Type B pancreatic cell (in vitro differentiated cells): ENCODE measurements at regions not wholly inside any gene's neighbourhood (a gene's known extent, or its start where the extent isn't known, plus 50 kb on each side); places are given as distances from the start of the nearest gene placed in this dataset.

Source experiments
- DNase-seq: peaks from one replicate; pipeline ENCODE4 v3.0.0; 2021; ENCODE audit warnings: mixed read lengths; ENCODE audit not compliant: unreplicated experiment; ENCODE audit errors: extremely low spot score
- H3K27ac Mint-ChIP-seq: 2 replicates; pipeline ENCODE4 v1.8.0; 2021; ENCODE audit warnings: mild to moderate bottlenecking, mixed read lengths
- H3K27me3 Mint-ChIP-seq: 2 replicates; pipeline ENCODE4 v1.8.0; 2021; ENCODE audit warnings: mixed read lengths
- H3K36me3 Mint-ChIP-seq: 2 replicates; pipeline ENCODE4 v1.8.0; 2021; ENCODE audit warnings: mixed read lengths
- H3K4me1 Mint-ChIP-seq: one replicate; pipeline ENCODE4 v1.8.0; 2021; ENCODE audit warnings: mixed read lengths; ENCODE audit not compliant: unreplicated experiment
- H3K4me3 Mint-ChIP-seq: 2 replicates; pipeline ENCODE4 v1.8.0; 2021; ENCODE audit warnings: mild to moderate bottlenecking, mixed read lengths
- H3K9me3 Mint-ChIP-seq: 2 replicates; pipeline ENCODE4 v1.8.0; 2021; ENCODE audit warnings: mixed read lengths
- CTCF ChIP-seq: fragments of 200-600 bp; sonication (generic); conservative IDR thresholded peaks from 2 replicates; pipeline ENCODE4 v1.5.0; 2021; ENCODE audit warnings: antibody characterized with exemption, mild to moderate bottlenecking

DNA sequence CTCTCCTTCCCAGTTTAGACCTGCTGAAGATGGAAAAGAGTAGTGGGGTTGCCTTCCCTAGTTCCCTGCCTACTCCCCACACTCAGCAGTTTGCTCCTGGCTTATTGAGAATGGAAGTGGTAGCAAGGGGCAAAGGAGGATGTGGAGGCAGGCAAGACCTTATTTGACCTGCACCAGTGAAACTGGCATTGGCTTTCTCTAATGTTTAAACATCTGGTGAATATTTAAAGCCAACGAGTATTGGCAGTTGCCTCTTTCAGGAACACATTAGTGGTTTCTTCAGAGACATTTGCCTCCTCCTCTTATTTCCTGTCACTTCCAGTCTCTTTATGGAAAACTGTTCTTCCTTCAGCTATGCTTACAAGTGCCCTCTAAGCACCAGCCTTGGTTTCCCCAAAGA lies 62.4 kb upstream of the VAV3 start:
- DNase-seq: no peak
- H3K4me3 Mint-ChIP-seq: no peak overlapping the region
- peaks cover 3% of the 10 kb centered on the region for H3K27me3 Mint-ChIP-seq
- peaks cover 17% of the 10 kb centered on the region for H3K4me1 Mint-ChIP-seq
- H3K36me3 Mint-ChIP-seq: no peaks in the 10 kb centered on the region
- no peak for TF ChIP-seq CTCF
- H3K27ac Mint-ChIP-seq: no peak overlapping the region
- H3K9me3 Mint-ChIP-seq: peaks cover 7% of the 10 kb centered on the region

DNA sequence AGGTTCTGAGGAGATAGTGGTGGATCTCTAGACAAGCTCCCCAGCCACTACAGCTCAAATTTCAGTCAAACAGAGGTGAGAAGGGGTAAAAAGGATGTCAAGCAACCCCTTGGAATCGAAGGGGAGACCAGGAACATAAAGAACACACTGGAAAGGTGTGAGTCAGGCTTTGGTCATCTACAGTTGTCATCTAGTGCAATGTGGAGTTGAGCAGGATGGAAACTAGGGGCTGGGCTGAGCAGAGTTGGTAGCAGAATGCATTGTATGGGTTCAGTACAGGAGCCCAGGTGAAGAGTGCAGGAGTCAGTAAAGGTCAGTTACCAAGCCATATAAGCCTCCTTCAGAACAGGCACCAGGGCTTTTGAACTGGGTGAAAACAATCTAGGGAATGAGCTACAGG lies 52.7 kb upstream of the VAV3 start:
- H3K9me3 Mint-ChIP-seq: no peaks in the 10 kb centered on the region
- no peaks in the 10 kb centered on the region for H3K36me3 Mint-ChIP-seq
- no peak overlapping the region for H3K4me3 Mint-ChIP-seq
- no peak for DNase-seq
- H3K4me1 Mint-ChIP-seq: peaks cover 7% of the 10 kb centered on the region
- no peaks in the 10 kb centered on the region for H3K27me3 Mint-ChIP-seq
- no peak for TF ChIP-seq CTCF
- H3K27ac Mint-ChIP-seq: no peak overlapping the region

DNA sequence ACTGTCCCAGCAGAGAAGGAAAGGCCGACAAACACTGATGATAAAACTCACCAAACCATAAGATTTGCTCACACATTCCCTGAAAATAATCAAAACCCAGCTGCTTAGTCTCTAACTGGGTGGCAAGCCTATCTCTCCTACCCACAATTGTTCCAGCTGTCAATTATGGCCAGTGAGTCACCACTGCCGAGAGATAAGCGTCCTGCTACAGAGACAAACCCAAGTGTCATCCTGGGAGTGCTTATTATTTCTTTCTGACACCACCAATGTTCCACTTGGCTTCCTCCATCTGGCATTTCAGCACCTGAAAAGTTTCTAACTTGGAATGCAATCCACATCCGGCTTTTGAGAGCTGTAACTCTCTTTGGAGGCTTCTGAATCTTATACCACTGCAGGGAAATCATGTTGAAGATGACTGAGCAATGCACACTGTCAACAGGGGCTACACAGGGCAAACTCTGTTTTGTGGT lies 51.5 kb upstream of the VAV3 start:
- peaks cover 15% of the 10 kb centered on the region for H3K4me1 Mint-ChIP-seq
- no peak for TF ChIP-seq CTCF
- no peak for DNase-seq
- no peaks in the 10 kb centered on the region for H3K36me3 Mint-ChIP-seq
- H3K9me3 Mint-ChIP-seq: no peaks in the 10 kb centered on the region
- no peak overlapping the region for H3K27ac Mint-ChIP-seq
- no peaks in the 10 kb centered on the region for H3K27me3 Mint-ChIP-seq
- H3K4me3 Mint-ChIP-seq: no peak overlapping the region
